ENCODE measurements at regions not wholly inside any gene's neighbourhood (a gene's known extent, or its start where the extent isn't known, plus 50 kb on each side); places are given as distances from the start of the nearest gene placed in this dataset.

GRCh38 chr14:89493406-89493805 is 76.4 kb upstream of the FOXN3 start:
- no peaks in the 10 kb centered on the region for H3K9me3 ChIP-seq (replicated peaks; ENCODE audit: control insufficient read depth, insufficient read depth, low read depth, low read length)
- no peak overlapping the region for H3K9ac ChIP-seq (ENCODE audit: insufficient read depth in 1 of 2, low read depth in 2 of 2, low read length in 2 of 2)
- CTCF ChIA-PET (ENCODE audit: low intra/inter-chr PET ratio), result no interaction called here
- WGBS (ENCODE audit: insufficient coverage, low coverage, missing lambda C conversion rate), result 5% methylated on average over 4 of the region's 4 CpGs
- H3K79me2 ChIP-seq (ENCODE audit: control insufficient read depth, insufficient read depth, low read length), result no peaks in the 10 kb centered on the region
- no peak for DNase-seq (ENCODE audit: extremely low read depth in 1 of 4, low spot score in 3 of 4)
- intact Hi-C loops (cut with micrococcal nuclease) (no loop called here), in situ Hi-C loops (cut with MboI) (no loop called here)
- H3K4me3 ChIP-seq, result no peak overlapping the region
- POLR2A ChIA-PET, result interaction anchor here (0.9 kb wide), 1 partner anchor 8 kb away, joined by 3 read pairs; no protein-coding TSS in a partner anchor
- no peak for FAIRE-seq
- no peaks in the 10 kb centered on the region for H4K20me1 ChIP-seq (replicated peaks; ENCODE audit: control insufficient read depth, insufficient read depth, low read length)
- H3K27ac ChIP-seq (ENCODE audit: extremely low read depth, low read depth, low read length), result no peak overlapping the region
- H3K4me1 ChIP-seq (replicated peaks in 1 of 2; ENCODE audit: control insufficient read depth in 2 of 2, insufficient read depth in 2 of 2, low read length in 2 of 2), result no peaks in the 10 kb centered on the region
- no peak for ATAC-seq
- H3K27me3 ChIP-seq (ENCODE audit: control insufficient read depth in 2 of 2, insufficient read depth in 2 of 2, low read length in 2 of 2), result peaks cover 2 to 16% of the 10 kb centered on the region in 2 experiments; a peak in 3 of 5 replicates
- H3K36me3 ChIP-seq (ENCODE audit: control insufficient read depth, insufficient read depth, low read length), result no peaks in the 10 kb centered on the region
- H3K9me1 ChIP-seq (ENCODE audit: control insufficient read depth, insufficient read depth, low read length), result no peaks in the 10 kb centered on the region
- BruUV-seq (replicated peaks), result no TSS peak
- TF ChIP-seq TAL1 (IDR thresholded peaks at IDR 0.05) (no peak), ZNF764 (CRISPR knock-in tag; IDR thresholded peaks at IDR 0.05; ENCODE audit: low read depth) (no peak), CREB5 (CRISPR knock-in tag; IDR thresholded peaks at IDR 0.05) (no peak), TEAD4 (IDR thresholded peaks at IDR 0.05; ENCODE audit: low read length) (no peak), TEAD4 (CRISPR knock-in tag; IDR thresholded peaks at IDR 0.05; ENCODE audit: borderline replicate concordance) (no peak), ZBED1 (IDR thresholded peaks at IDR 0.05) (no peak), CBFB (CRISPR knock-in tag; IDR thresholded peaks at IDR 0.05) (no peak), SMAD3 (CRISPR knock-in tag; conservative IDR thresholded peaks at IDR 0.05) (no peak), POLR2B (IDR thresholded peaks at IDR 0.05; ENCODE audit: low read depth, partially characterized antibody) (no peak), ARNT (IDR thresholded peaks at IDR 0.05) (no peak), ZFX (CRISPR knock-in tag; IDR thresholded peaks at IDR 0.05) (no peak), ZFP30 (CRISPR knock-in tag; IDR thresholded peaks at IDR 0.05; ENCODE audit: borderline replicate concordance) (no peak), HIVEP1 (CRISPR knock-in tag; IDR thresholded peaks at IDR 0.05) (no peak), FOSL1 (tag; conservative IDR thresholded peaks at IDR 0.05) (no peak), ZC3H8 (IDR thresholded peaks at IDR 0.05) (no peak), HCFC1 (IDR thresholded peaks at IDR 0.05; ENCODE audit: low read depth, low read length) (no peak), MEF2A (IDR thresholded peaks at IDR 0.05; ENCODE audit: control insufficient read depth, low read depth, low read length) (no peak), MTA2 (IDR thresholded peaks at IDR 0.05; ENCODE audit: low read depth) (no peak), KLF6 (CRISPR knock-in tag; IDR thresholded peaks at IDR 0.05; ENCODE audit: borderline replicate concordance) (no peak), MEF2D (tag; conservative IDR thresholded peaks at IDR 0.05; ENCODE audit: low read depth) (no peak), MIER1 (IDR thresholded peaks at IDR 0.05; ENCODE audit: low read depth) (no peak)
- no peak overlapping the region for H3K4me2 ChIP-seq (ENCODE audit: insufficient read depth, low read length)
- H2AFZ ChIP-seq (ENCODE audit: low read depth, low read length), result no peak overlapping the region
